H9 (cell line): ENCODE measurements at regions not wholly inside any gene's neighbourhood (a gene's known extent, or its start where the extent isn't known, plus 50 kb on each side); places are given as distances from the start of the nearest gene placed in this dataset.

ENCODE experiments used
- DNase-seq: peaks from one replicate; pipeline ENCODE4 v3.0.0-alpha.2; 2017
- H2AFZ ChIP-seq: one replicate; pipeline ENCODE4 v1.6.1; 2013; ENCODE audit warnings: mild to moderate bottlenecking, low read length, control low read depth, moderate library complexity
- H2AK5ac ChIP-seq: 2 replicates; pipeline ENCODE4 v1.6.1; 2013; ENCODE audit warnings: low read length, control low read depth, mixed read lengths; ENCODE audit not compliant: insufficient read length
- H2BK120ac ChIP-seq: one replicate; pipeline ENCODE4 v1.6.1; 2013; ENCODE audit warnings: low read depth, mild to moderate bottlenecking, low read length, control low read depth, inconsistent platforms; ENCODE audit not compliant: poor library complexity, severe bottlenecking
- H2BK12ac ChIP-seq: 2 replicates; pipeline ENCODE4 v1.6.1; 2013; ENCODE audit warnings: low read length, control low read depth, mixed read lengths, low read depth; ENCODE audit not compliant: insufficient read length
- H2BK15ac ChIP-seq: 2 replicates; pipeline ENCODE4 v1.6.1; 2013; ENCODE audit warnings: low read depth, low read length, control low read depth
- H2BK20ac ChIP-seq: one replicate; pipeline ENCODE4 v1.6.1; 2013; ENCODE audit warnings: low read depth, mild to moderate bottlenecking, low read length, control low read depth, inconsistent platforms; ENCODE audit not compliant: poor library complexity, severe bottlenecking
- H2BK5ac ChIP-seq: 2 replicates; pipeline ENCODE4 v1.6.1; 2013; ENCODE audit warnings: low read length, control low read depth, mixed read lengths; ENCODE audit not compliant: insufficient read length
- H3K14ac ChIP-seq: 2 replicates; pipeline ENCODE4 v1.6.1; 2013; ENCODE audit warnings: low read length, control low read depth; ENCODE audit not compliant: insufficient read depth
- H3K18ac ChIP-seq: 2 replicates; pipeline ENCODE4 v1.6.1; 2013; ENCODE audit warnings: low read depth, mild to moderate bottlenecking, mixed read lengths, low read length, control low read depth; ENCODE audit not compliant: insufficient read length
- H3K23ac ChIP-seq: 2 replicates; pipeline ENCODE4 v1.6.1; 2013; ENCODE audit warnings: low read length, control low read depth, mixed read lengths, low read depth; ENCODE audit not compliant: insufficient read length
- H3K23me2 ChIP-seq: 2 replicates; pipeline ENCODE4 v1.6.1; 2013; ENCODE audit warnings: low read depth, mild to moderate bottlenecking, mixed read lengths, low read length, control low read depth; ENCODE audit not compliant: insufficient read length, poor library complexity, severe bottlenecking
- H3K27ac ChIP-seq: 2 replicates; pipeline ENCODE4 v1.5.1; 2013; ENCODE audit warnings: low read length, control low read depth, mixed read lengths, low read depth; ENCODE audit not compliant: insufficient read length
- H3K27me3 ChIP-seq: 2 replicates; pipeline ENCODE4 v1.6.1; 2013; ENCODE audit warnings: low read length, control low read depth, inconsistent platforms; ENCODE audit not compliant: insufficient read depth
- H3K4ac ChIP-seq: 2 replicates; pipeline ENCODE4 v1.6.1; 2013; ENCODE audit warnings: low read depth, mild to moderate bottlenecking, control low read depth, inconsistent platforms, low read length, moderate library complexity
- H3K4me1 ChIP-seq: 2 replicates; pipeline ENCODE4 v1.6.1; 2013; ENCODE audit warnings: low read length, control low read depth, inconsistent platforms; ENCODE audit not compliant: insufficient read depth
- H3K4me2 ChIP-seq: 2 replicates; pipeline ENCODE4 v1.6.1; 2013; ENCODE audit warnings: low read length, control low read depth, mixed read lengths; ENCODE audit not compliant: insufficient read length, insufficient read depth
- H3K56ac ChIP-seq: 2 replicates; pipeline ENCODE4 v1.6.1; 2013; ENCODE audit warnings: low read depth, mild to moderate bottlenecking, mixed read lengths, low read length, control low read depth; ENCODE audit not compliant: insufficient read length
- H3K79me1 ChIP-seq: 2 replicates; pipeline ENCODE4 v1.6.1; 2013; ENCODE audit warnings: low read depth, mild to moderate bottlenecking, moderate library complexity, low read length, control low read depth, inconsistent platforms; ENCODE audit not compliant: insufficient read depth, poor library complexity, severe bottlenecking
- H3K79me2 ChIP-seq: 2 replicates; pipeline ENCODE4 v1.6.1; 2013; ENCODE audit warnings: low read length, control low read depth, inconsistent platforms; ENCODE audit not compliant: insufficient read depth
- H3K9ac ChIP-seq: 2 replicates; pipeline ENCODE4 v1.6.1; 2013; ENCODE audit warnings: low read length, control low read depth, mixed read lengths; ENCODE audit not compliant: insufficient read length; ENCODE audit errors: extremely low read depth
- H3K9me3 ChIP-seq: one replicate; pipeline ENCODE4 v1.6.1; 2013; ENCODE audit warnings: low read depth, low read length, inconsistent platforms; ENCODE audit not compliant: control insufficient read depth
- H3T11ph ChIP-seq: one replicate; pipeline ENCODE4 v1.6.1; 2013; ENCODE audit warnings: mild to moderate bottlenecking, low read length, control low read depth, inconsistent platforms
- H4K20me1 ChIP-seq: one replicate; pipeline ENCODE4 v1.6.1; 2013; ENCODE audit not compliant: control insufficient read depth, insufficient read length, insufficient read depth
- H4K5ac ChIP-seq: 2 replicates; pipeline ENCODE4 v1.6.1; 2013; ENCODE audit warnings: low read depth, mild to moderate bottlenecking, mixed read lengths, low read length, control low read depth; ENCODE audit not compliant: insufficient read length
- H4K8ac ChIP-seq: replicated peaks from 2 replicates; pipeline ENCODE4 v1.6.1; 2013; ENCODE audit warnings: low read length, control low read depth, mixed read lengths, low read depth; ENCODE audit not compliant: insufficient read length
- H4K91ac ChIP-seq: 2 replicates; pipeline ENCODE4 v1.6.1; 2013; ENCODE audit warnings: low read depth, mild to moderate bottlenecking, moderate library complexity, mixed read lengths, low read length, control low read depth; ENCODE audit not compliant: insufficient read length
- H3K27ac Mint-ChIP-seq, 3 experiments: 2 replicates in 2 of 3; 3 replicates in 1 of 3; pipeline ENCODE4 v1.8.0; 2020 to 2021; ENCODE audit warnings: mixed read lengths in 3 of 3, mild to moderate bottlenecking in 1 of 3, moderate library complexity in 1 of 3
- H3K27me3 Mint-ChIP-seq: 2 replicates; pipeline ENCODE4 v1.8.0; 2021; ENCODE audit warnings: low read depth, mild to moderate bottlenecking, moderate library complexity, mixed read lengths
- H3K36me3 Mint-ChIP-seq, 3 experiments: 2 replicates in 2 of 3; 3 replicates in 1 of 3; pipeline ENCODE4 v1.8.0; 2020 to 2021; ENCODE audit warnings: low read depth in 3 of 3, mixed read lengths in 3 of 3; ENCODE audit not compliant: insufficient read depth in 1 of 3
- H3K4me1 Mint-ChIP-seq, 2 experiments: 2 replicates each; pipeline ENCODE4 v1.8.0; 2020; ENCODE audit warnings: mixed read lengths in 2 of 2
- H3K4me3 Mint-ChIP-seq, 2 experiments: 2 replicates in 1 of 2; 3 replicates in 1 of 2; pipeline ENCODE4 v1.8.0; 2020 to 2021; ENCODE audit warnings: mild to moderate bottlenecking in 2 of 2, mixed read lengths in 2 of 2, moderate library complexity in 1 of 2
- H3K9me3 Mint-ChIP-seq, 2 experiments: 2 replicates in 1 of 2; 3 replicates in 1 of 2; pipeline ENCODE4 v1.8.0; 2020; ENCODE audit warnings: mild to moderate bottlenecking in 2 of 2, mixed read lengths in 2 of 2, moderate library complexity in 1 of 2
- CTCF ChIP-seq: fragments of 200-600 bp; sonication (generic); conservative IDR thresholded peaks from 3 replicates; pipeline ENCODE4 v1.8.0; 2021; ENCODE audit warnings: antibody characterized with exemption, mild to moderate bottlenecking
- WGBS: extraction: QIAGEN DNeasy Blood & Tissue Kit; methylation state at CpG from one replicate; pipeline ENCODE4 v1.1.7; 2013; ENCODE audit warnings: missing lambda C conversion rate, low lambda C conversion rate, mixed read lengths; ENCODE audit not compliant: insufficient read length; ENCODE audit errors: extremely low coverage; 5-methylcytosine and 5-hydroxymethylcytosine counted together

GRCh38 chr6:168744861-168745260 is 303.9 kb downstream of the SMOC2 start:
- H4K20me1 ChIP-seq: no peaks in the 10 kb centered on the region
- no peak overlapping the region for H4K8ac ChIP-seq
- no peak overlapping the region for H2BK5ac ChIP-seq
- no peak overlapping the region for H2AFZ ChIP-seq
- no peaks in the 10 kb centered on the region for H3K4me1 ChIP-seq
- H4K5ac ChIP-seq: no peak overlapping the region
- H3K4ac ChIP-seq: no peak overlapping the region
- peaks cover 0 to 2% of the 10 kb centered on the region in 2 experiments; a peak in 3 of 5 replicates for H3K9me3 Mint-ChIP-seq
- H3K79me1 ChIP-seq: no peaks in the 10 kb centered on the region
- no peak overlapping the region for H2BK20ac ChIP-seq
- H2AK5ac ChIP-seq: no peak overlapping the region
- no peaks in the 10 kb centered on the region; a peak in 1 of 7 replicates for H3K36me3 Mint-ChIP-seq
- H3K27ac ChIP-seq: no peak overlapping the region
- no peak overlapping the region for H3T11ph ChIP-seq
- H3K27me3 ChIP-seq: no peaks in the 10 kb centered on the region
- H3K56ac ChIP-seq: no peak overlapping the region
- no peak overlapping the region for H4K91ac ChIP-seq
- no peaks in the 10 kb centered on the region; a peak in 1 of 4 replicates for H3K4me1 Mint-ChIP-seq
- no CpG with 5 or more reads among the region's 3 CpGs for WGBS
- no peak overlapping the region for H3K4me3 Mint-ChIP-seq
- no peaks in the 10 kb centered on the region for H3K27me3 Mint-ChIP-seq
- no peak overlapping the region for H3K27ac Mint-ChIP-seq
- no peak overlapping the region for H3K4me2 ChIP-seq
- no peak for TF ChIP-seq CTCF
- H3K79me2 ChIP-seq: no peaks in the 10 kb centered on the region
- H2BK12ac ChIP-seq: no peak overlapping the region
- no peak overlapping the region for H2BK15ac ChIP-seq
- DNase-seq: no peak
- H3K9me3 ChIP-seq: no peaks in the 10 kb centered on the region
- H3K14ac ChIP-seq: no peak overlapping the region
- no peak overlapping the region for H3K9ac ChIP-seq
- no peak overlapping the region for H2BK120ac ChIP-seq
- H3K18ac ChIP-seq: no peak overlapping the region
- no peaks in the 10 kb centered on the region for H3K23me2 ChIP-seq
- H3K23ac ChIP-seq: no peak overlapping the region
